Frontal cortex (tissue), 3 donors: ENCODE measurements at regions not wholly inside any gene's neighbourhood (a gene's known extent, or its start where the extent isn't known, plus 50 kb on each side); places are given as distances from the start of the nearest gene placed in this dataset.
"Not testable (repeated sequence)": the region's sequence is repeated elsewhere in the genome, so short reads cannot be mapped to it uniquely, and the experiment has no call there.

Experiments used
- DNase-seq, 2 donors: peaks; one replicate each; pipeline ENCODE4 v3.0.0; 2012; ENCODE audit warnings: low spot score in 2 of 2
- FAIRE-seq: peaks from 2 replicates; lab custom pipeline; 2012; peaks lifted over from hg19 to GRCh38; lab: Jason Lieb, UNC
- donor health status: control.
- donor health status: control.
- donor health status: control.

GRCh38 chr6:81572020-81572419 lies 180.5 kb downstream of the TENT5A start:
- FAIRE-seq, result no peak
- no peak for DNase-seq

GRCh38 chr6:81570681-81571080 lies 181.8 kb downstream of the TENT5A start:
- FAIRE-seq, result no peak
- DNase-seq, result no peak

GRCh38 chr6:81568973-81569372 lies 183.5 kb downstream of the TENT5A start:
- DNase-seq (no peak), FAIRE-seq (no peak)

DNA sequence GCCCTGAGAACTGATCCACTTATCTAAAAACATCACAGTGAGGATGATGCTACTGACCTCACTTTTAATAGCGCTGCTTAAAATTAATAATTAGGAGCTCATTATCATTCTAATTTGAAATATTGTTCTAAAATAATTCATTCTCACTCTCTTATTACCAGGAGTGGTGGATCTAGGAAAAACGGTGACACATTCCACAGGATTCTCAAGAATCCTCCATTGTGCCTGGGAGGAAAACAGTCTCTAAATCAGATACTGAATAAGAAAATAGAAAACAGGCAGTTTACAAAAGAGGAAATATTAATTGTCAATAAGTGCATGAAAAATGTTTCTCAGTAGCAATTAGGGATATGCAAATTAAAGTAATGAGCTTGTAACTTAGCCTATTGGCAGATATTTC lies 187.4 kb downstream of the TENT5A start:
- DNase-seq (no peak), FAIRE-seq (no peak)

DNA sequence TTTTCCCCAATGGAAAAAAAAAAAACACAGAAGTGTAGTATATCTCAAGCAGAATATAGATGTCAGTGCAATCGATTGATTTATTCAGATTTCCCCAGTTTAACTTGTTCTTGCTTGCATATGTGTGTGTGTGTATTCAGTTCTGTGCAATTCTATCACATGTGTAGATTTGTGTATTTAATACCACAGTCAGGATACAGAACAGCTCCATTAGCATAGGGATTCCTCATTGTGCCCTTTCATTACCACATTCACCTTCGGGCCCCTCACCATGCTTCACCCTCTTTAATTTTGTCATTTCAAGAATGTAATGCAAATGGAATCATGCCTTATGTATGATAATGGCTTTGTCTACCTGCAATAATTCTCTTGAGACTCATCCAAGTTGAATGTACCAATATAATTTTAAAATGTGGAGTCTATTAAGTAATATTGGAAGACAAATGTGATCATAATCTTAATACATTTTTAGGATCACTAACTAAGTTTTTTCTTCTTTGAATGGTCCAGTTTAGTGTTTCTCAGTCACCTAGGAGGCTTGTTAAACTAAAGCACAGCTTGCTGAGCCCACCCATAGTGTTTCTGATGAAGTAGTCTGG lies 187.9 kb downstream of the TENT5A start:
- no peak for FAIRE-seq
- DNase-seq, result no peak

DNA sequence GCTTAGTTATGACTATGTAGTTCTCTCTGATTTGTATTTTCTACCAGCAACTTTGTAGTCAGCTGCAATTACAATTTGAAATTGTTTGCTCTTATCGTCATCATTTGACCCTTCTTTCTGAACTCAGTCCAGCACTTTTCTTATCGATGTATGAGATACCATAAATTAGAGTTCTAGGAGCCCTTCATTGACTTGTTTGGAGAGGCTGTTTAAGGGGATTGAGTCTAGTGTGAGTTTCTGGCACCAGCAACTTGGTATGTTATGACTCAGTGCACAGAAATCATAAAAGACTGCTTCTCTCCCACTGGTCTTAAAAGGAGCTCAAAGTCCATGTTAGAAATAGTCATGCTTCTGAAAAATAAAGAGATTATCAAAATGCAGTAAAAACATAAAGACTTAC lies 190.3 kb downstream of the TENT5A start:
- no peak for FAIRE-seq
- no peak for DNase-seq

GRCh38 chr6:81561731-81562130 lies 190.8 kb downstream of the TENT5A start:
- DNase-seq, result no peak
- FAIRE-seq, result no peak

DNA sequence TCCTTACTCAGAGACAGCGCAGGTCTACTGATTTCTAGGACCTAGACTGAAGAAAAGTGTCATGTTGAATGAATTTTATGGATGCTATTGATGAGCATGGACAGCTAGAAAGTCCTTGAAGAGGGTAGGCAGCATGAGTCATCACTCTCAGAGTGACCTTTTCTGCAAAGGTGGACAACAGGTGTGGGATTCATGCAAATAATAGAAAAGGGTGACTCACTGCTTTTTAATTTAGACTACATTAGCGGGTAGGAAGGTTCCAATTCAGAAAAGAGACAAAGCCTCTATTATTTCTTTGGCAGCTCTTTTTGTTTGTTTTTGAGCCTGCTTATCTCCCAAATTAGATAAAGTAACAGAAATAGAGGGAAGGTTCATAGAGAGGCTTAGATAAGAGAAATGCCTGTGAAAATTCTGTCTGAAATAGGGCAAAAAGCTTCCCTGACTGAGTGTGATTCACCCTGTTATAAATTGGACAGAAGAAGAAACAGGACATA lies 191.4 kb downstream of the TENT5A start:
- FAIRE-seq (no peak), DNase-seq (no peak)

DNA sequence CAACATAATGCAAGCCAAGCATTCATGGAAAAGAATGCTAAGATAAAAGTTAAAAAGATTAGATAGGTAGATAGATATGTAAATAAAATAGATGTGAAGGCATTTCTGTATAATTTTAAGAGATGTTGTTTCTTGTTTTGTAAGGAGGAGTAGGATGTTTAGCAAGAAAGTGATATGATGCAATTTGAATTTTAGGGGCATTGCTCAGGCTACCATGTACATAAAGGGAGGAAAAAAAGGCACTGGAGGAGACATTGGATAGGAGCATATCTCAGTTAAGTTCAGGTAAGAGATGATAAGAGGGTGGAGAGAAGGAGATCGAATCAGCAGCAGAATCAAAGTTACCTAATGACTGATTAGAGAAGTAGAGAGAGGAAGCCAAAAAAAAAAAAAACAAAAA lies 194.7 kb downstream of the TENT5A start:
- FAIRE-seq (no peak), DNase-seq (no peak)

- no peak for DNase-seq
- FAIRE-seq, result no peak
These were observed 195.9 kb downstream of the TENT5A start for GRCh38 chr6:81556551-81556950.

DNA sequence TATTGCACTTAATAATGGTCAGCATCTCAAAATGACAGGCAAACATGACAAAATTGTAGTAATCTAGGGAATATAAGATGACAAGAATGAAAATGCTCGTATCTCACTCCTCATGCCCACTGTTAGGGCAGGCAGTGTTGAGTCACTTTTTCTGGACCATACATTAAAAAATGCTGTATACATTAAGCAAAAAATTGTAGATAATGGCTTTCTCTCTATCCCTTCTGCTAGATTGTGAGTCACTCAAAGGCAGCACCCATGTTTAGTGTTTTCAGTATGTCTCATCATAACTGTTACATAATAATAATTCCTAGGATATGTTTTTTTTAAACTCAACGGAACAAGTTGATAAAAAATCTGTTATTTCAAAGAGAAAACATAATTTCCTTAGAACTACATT lies 199.3 kb downstream of the TENT5A start:
- no peak for DNase-seq

DNA sequence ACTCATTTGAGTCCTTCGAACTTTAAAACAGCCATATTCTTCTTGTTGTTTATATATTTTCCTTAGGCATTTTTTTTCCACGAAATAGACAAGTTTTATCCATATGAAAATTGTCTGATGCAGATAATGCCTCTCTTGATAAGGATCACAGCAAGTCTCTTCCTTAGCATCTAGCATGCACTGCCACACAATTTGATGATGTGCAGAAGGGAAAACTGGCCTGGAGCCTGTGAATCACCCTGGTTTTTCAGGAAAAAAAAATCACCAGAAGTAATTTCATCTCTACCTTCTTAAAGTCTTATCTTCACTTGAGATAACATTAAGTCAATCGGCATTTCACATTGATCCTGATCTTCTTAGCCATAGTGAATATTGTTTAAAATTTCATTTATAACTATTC lies 199.8 kb downstream of the TENT5A start:
- FAIRE-seq, result no peak
- DNase-seq, result no peak

More for the DNA sequence above, 199.3 kb downstream of the TENT5A start:
- no peak for FAIRE-seq

DNA sequence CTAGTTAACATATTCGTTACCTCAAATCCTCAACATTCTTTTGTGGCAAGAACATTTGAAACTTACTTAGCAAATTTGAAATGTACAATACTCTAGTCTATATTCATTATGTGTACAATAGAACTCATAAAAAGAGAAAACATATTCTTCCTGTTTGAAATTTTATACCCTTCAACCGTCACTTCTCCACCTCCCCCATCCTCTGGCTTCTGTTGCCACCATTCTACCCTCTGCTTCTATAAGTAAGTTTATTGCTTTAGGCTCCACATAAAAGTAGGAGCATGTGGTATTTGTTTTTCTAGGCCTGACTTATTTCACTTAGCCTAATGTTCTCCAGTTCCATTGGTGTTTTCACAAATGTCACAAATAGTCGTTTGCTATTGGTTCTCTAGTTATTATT lies 205.3 kb downstream of the TENT5A start:
- FAIRE-seq (no peak), DNase-seq (no peak)

DNA sequence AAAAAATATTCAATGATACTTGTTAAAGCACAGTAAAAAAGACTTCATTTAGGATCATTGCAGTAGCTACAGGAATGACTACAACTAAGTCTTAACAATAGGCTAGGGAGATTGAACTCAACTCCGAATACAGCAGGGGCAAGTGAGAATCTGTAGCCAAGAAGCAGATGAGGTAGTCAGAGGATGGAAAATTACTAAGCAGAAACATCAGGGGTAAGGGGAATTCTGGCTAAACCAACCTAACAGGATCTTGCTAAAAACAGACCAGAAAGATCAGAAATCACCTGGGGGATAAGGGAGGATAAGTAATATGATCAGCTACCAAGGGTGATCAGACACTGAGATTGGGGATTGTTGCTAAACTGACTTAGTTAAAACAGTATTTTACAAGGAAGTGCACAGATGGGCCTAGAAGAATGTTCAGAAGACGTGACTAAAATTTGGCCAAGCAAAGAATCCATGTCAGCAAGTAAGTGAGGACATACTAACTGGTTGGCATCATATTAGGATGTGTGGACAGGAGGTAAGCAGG lies 217.5 kb downstream of the TENT5A start:
- DNase-seq (no peak), FAIRE-seq (no peak)

- FAIRE-seq (no peak), DNase-seq (no peak)
These were observed 220.5 kb downstream of the TENT5A start for GRCh38 chr6:81531869-81532561.

DNA sequence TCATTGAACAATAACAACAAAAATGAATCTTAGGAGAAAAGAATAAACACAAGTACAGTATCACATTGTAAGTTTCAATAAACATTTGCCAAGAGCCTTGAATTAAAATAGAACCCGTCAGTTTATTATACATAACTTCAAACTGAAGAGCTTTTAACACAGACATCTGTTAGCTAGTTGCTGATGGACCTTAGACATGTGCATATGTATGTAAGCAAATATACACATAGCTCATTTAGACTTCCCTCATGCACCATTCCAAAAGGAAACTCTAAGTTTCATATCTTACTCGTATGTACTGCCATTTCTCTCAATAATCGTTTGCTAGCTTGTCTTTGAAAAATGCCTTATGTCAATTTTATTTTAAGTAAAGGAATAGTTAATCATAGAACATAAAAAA lies 235.0 kb downstream of the TENT5A start:
- no peak for FAIRE-seq
- DNase-seq, result no peak

- FAIRE-seq (no peak), DNase-seq (no peak)
These were observed 236.7 kb downstream of the TENT5A start for GRCh38 chr6:81515562-81516453.

DNA sequence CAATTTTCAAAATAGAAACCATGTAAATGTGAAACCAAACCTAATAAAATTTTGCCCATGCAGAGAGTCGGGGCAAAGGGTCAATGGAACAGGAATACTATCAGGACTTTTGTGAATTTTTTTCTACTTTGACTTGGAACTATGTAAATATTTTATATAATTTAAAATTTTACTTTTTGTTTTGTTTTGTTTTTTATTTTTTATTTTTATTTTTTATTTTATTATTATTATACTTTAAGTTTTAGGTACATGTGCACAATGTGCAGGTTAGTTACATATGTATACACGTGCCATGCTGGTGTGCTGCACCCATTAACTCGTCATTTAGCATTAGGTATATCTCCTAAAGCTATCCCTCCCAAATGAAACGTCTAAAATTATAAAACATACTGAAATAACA lies 238.3 kb downstream of the TENT5A start:
- DNase-seq, FAIRE-seq: not testable (repeated sequence)

DNA sequence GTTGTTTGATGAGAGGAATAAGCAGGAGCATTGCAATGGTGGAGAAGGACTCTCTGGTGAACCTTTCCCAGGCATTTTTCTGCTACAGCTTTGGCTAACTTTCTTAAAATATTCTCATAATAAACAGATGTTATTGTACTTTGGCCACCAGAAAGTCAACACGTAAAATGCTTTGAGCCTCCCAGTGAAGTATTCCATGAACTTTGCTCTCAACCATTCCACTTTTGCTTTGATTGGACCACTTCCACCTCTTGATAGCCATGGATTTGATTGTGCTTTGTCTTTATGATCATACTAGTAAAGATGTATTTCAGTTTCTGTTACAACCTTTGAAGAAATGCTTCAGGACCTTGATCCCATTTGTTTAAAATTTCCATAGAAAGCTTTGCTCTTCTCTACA lies 241.1 kb downstream of the TENT5A start:
- no peak for FAIRE-seq
- DNase-seq, result no peak

- DNase-seq (no peak), FAIRE-seq (no peak)
These were observed 256.5 kb downstream of the TENT5A start for GRCh38 chr6:81495999-81496398.
